Epidermal melanocyte (primary cell): ENCODE measurements at regions not wholly inside any gene's neighbourhood (a gene's known extent, or its start where the extent isn't known, plus 50 kb on each side); places are given as distances from the start of the nearest gene placed in this dataset.

ENCODE experiments used
- DNase-seq: peaks from one replicate; pipeline ENCODE4 v3.0.0; 2011; ENCODE audit warnings: low spot score; ENCODE audit not compliant: insufficient read length

GRCh38 chr2:104125096-104125495, 728.8 kb upstream of the POU3F3 start:
- no peak for DNase-seq

- DNase-seq, result no peak
These were observed 726.7 kb upstream of the POU3F3 start for GRCh38 chr2:104127049-104127770.

- DNase-seq, result no peak
These were observed 713.6 kb upstream of the POU3F3 start for GRCh38 chr2:104140361-104140760.

DNA sequence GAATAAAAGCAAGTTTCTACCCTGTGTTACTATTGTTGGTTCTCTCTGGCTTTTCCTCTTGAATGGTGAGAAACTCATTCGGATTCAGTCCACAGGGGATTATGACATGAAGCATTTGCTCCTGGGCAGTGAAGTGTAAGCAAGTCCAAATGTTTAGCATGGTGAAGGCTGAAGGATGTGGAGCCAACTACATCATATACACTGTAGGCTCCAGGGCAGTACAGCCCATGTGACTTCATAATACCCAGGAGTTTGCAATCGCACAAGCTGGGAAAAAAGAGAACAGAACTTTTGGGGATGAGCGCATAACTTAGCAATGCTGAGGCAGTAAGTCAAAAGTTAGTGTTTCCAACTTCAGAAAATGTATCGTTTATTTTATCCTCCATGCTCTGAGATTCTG, 695.7 kb upstream of the POU3F3 start:
- DNase-seq, result no peak

- DNase-seq, result no peak
These were observed 690.2 kb upstream of the POU3F3 start for GRCh38 chr2:104163611-104164130.

DNA sequence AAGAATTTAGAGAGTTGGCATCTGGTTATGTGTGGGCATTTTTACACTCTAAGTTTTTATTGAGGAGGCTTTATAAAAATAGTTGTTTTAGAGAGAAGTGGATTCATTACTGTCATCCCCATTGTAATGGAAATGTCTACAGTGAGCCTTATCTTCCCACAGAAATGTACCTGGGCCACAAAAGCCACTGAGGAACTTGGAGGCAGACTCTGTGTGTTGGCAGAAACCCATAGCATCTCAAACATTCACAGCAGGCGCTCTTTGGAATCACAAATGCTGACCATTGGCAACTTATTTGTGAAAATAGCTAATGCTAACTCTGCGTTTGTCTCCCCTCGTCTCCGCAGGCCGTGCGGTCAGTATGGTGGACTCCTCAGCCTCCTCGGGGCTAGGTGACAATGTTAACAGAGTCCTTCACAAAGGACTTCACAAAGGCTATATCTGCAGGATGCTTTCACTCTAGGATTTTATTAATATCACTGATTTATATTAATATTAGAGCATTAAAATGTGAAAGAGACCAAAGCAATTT, 689.1 kb upstream of the POU3F3 start:
- DNase-seq, result no peak

- DNase-seq, result no peak
These were observed 676.7 kb upstream of the POU3F3 start for GRCh38 chr2:104177179-104177578.

GRCh38 chr2:104179644-104180043, 674.3 kb upstream of the POU3F3 start:
- no peak for DNase-seq

- no peak for DNase-seq
These were observed 653.3 kb upstream of the POU3F3 start for GRCh38 chr2:104200533-104201168.

DNA sequence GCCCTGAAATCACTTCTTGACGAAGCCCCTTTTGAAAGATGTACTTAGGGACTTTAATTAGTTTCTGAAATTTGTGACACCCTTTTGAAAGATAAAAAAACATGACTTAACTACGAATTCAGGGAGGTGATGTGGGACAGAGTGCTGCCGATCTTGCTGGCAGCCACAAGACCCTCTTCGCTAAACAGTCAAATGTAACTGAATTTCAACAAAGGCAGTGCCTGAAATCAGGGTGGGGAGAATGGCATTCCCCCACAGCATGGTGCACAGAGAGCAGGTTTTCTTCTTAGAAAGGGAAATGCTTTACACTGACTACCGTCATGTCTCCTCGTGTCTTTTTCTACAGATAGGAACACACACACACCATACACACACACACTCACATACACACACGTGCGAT, 640.2 kb upstream of the POU3F3 start:
- no peak for DNase-seq

- no peak for DNase-seq
These were observed 638.4 kb upstream of the POU3F3 start for GRCh38 chr2:104215269-104216161.

DNA sequence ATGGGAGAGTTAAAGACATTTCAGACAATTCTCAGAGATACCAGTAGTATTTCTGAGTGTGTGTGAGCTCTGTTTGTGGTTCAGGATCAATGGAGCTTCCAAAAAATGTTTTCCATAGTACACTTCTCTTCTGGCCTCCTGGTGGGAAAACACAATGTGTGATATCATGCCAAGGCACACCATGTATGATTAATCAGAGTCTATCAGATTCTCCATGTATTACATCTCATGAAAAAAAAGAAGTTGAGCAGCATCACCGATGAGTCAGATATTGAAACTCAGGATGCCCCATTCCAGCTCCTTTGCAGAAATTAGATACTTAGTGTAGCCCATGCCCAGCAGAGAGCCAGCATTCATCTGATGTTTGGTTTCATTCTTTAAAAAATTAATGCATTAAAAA, 620.3 kb upstream of the POU3F3 start:
- no peak for DNase-seq

- DNase-seq, result no peak
These were observed 617.4 kb upstream of the POU3F3 start for GRCh38 chr2:104236491-104236890.

GRCh38 chr2:104240984-104241383, 612.9 kb upstream of the POU3F3 start:
- no peak for DNase-seq

DNA sequence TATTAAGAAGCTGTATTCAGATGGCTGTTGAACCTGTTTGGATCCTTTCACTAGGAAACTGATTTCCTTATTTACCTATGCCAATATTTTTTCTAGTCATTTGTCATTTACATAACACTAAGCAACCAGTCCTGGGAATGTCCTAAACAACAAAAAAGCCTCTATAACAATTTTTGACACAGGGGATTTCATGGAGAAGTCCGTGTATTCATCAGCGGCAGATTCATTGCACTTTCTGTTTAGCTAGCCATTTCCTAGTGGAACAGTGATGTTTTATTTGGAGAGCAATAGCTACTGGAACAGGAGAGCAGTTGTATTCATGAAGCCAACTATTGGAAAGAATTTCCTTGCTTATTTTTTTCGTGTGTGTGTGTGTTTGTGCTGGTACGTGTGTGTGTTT, 604.3 kb upstream of the POU3F3 start:
- DNase-seq, result no peak

DNA sequence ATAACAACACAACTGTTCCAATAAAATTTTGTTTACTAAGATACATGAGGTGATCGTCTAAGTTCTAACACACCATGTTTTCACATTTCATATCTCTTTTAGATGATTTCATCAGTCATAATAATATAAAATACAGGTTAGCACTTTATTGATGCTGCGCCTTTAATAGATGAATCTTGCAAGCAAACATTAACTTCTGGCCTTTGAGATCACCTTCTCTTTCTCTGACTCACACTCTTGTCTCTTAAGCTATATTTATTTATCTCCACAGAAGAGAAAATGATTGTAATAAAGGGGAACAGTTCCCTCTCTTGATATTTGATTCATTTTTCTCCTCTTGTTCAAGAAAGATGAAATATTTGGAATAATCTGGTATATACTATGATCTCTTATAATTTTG, 603.3 kb upstream of the POU3F3 start:
- DNase-seq, result no peak

- DNase-seq, result no peak
These were observed 599.9 kb upstream of the POU3F3 start for GRCh38 chr2:104254017-104254416.

DNA sequence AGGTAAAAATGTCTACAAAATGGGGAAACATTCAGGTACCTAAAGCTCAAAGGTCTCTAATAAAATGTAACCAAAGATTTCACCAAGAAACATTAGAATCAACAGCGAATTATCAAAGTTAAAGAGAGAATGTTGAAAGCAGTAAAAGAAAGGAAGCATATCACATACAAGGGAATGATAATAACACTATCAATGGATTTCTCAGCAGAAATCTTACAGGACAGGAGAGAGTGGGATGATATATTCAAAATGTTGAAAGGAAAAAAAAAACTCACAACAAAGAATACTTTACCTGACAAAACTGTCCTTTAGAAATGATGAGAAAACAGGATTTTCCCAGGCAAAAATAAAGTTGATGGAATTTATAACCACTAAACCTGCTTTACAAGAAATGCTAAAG, 591.2 kb upstream of the POU3F3 start:
- no peak for DNase-seq

GRCh38 chr2:104279646-104280045, 574.3 kb upstream of the POU3F3 start:
- no peak for DNase-seq

DNA sequence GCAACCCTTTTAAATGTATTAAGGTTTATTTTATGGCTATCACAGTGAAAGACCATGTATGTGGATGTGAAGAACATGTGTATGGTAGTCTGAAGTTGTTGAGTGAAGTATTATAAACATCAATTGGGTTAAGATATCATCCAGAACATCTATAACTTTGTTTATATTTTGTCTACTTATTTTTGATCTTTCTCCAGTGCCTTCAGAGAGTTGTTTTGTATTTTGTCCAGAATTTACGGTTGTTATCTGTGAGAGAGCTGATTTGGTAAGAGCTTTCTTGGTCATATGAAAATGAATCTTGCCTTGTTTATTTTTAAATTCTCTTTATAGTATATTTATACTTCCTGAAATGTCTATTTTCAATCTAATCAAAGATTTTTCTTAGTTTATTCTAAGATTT, 573.7 kb upstream of the POU3F3 start:
- DNase-seq, result no peak

GRCh38 chr2:104286841-104287240, 567.1 kb upstream of the POU3F3 start:
- DNase-seq, result no peak
